GM12878 (cell line): ENCODE measurements at regions not wholly inside any gene's neighbourhood (a gene's known extent, or its start where the extent isn't known, plus 50 kb on each side); places are given as distances from the start of the nearest gene placed in this dataset.

ENCODE experiments used
- ATAC-seq: fragments of 200-7000 bp; cut with Tn5 transposase; 3 replicates; pipeline ENCODE4 v1.9.1; 2020; ENCODE audit warnings: mild to moderate bottlenecking, moderate library complexity
- BruUV-seq: library from RNA; stranded (reverse); fragments of 400-500 nt; replicated peaks from 2 replicates; lab custom pipeline; 2021; lab: Mats Ljungman, UMichigan
- CTCF ChIA-PET: fragments of 300-600 bp; sonication (Branson Sonifier 250); formaldehyde crosslinking; extraction: SDS; loops from one replicate; lab custom pipeline; 2021; ENCODE audit warnings: inconsistent platforms; lab: Yijun Ruan, JAX
- POLR2A ChIA-PET: fragments of 350-600 bp; formaldehyde crosslinking; extraction: SDS; loops from one replicate; lab custom pipeline; 2021; ENCODE audit warnings: inconsistent platforms; lab: Charles Lee
- RAD21 ChIA-PET: fragments of 300-600 bp; sonication (Branson Sonifier 250); formaldehyde crosslinking; loops from one replicate; lab custom pipeline; 2023; ENCODE audit warnings: antibody characterized with exemption; ENCODE audit not compliant: unreplicated experiment; lab: Charles Lee
- SMC1A ChIA-PET: fragments of 300-600 bp; sonication (Branson Sonifier 250); formaldehyde crosslinking; loops from one replicate; lab custom pipeline; 2023; ENCODE audit not compliant: unreplicated experiment, uncharacterized antibody; lab: Charles Lee
- DNase-seq: peaks from one replicate; pipeline ENCODE4 v3.0.0-alpha.2; 2011; ENCODE audit warnings: low read depth, low spot score
- FAIRE-seq: peaks from 3 replicates; lab custom pipeline; 2011; peaks lifted over from hg19 to GRCh38; lab: Jason Lieb, UNC
- H2AFZ ChIP-seq: 2 replicates; pipeline ENCODE4 v1.6.0; 2011; ENCODE audit warnings: low read depth, low read length, control low read depth; ENCODE audit not compliant: control insufficient read depth
- H3K27ac ChIP-seq: 2 replicates; pipeline ENCODE4 v1.5.1; 2011; ENCODE audit warnings: control low read depth; ENCODE audit not compliant: control insufficient read depth, insufficient read depth
- H3K27me3 ChIP-seq, 2 experiments: replicated peaks in 1 of 2; 2 replicates each; pipeline versions ENCODE4 v1.6.0 to v1.6.1; 2011; ENCODE audit warnings: low read length in 1 of 2; ENCODE audit not compliant: control insufficient read depth in 2 of 2, insufficient read depth in 2 of 2
- H3K36me3 ChIP-seq, 2 experiments: 2 replicates each; pipeline ENCODE4 v1.5.1; 2011; ENCODE audit warnings: low read length in 1 of 2; ENCODE audit not compliant: control insufficient read depth in 2 of 2, insufficient read depth in 2 of 2
- H3K4me1 ChIP-seq: 2 replicates; pipeline ENCODE4 v1.6.1; 2011; ENCODE audit warnings: mild to moderate bottlenecking, low read length, moderate library complexity, mixed read lengths; ENCODE audit not compliant: control insufficient read depth, insufficient read depth
- H3K4me2 ChIP-seq: 2 replicates; pipeline ENCODE4 v1.6.0; 2011; ENCODE audit warnings: control low read depth; ENCODE audit not compliant: control insufficient read depth, insufficient read depth
- H3K4me3 ChIP-seq: fragments of 200-600 bp; sonication (generic); 2 replicates; pipeline ENCODE4 v1.5.1; 2016
- H3K79me2 ChIP-seq: 2 replicates; pipeline ENCODE4 v1.6.0; 2011; ENCODE audit warnings: low read length; ENCODE audit not compliant: control insufficient read depth, insufficient read depth
- H3K9ac ChIP-seq: 2 replicates; pipeline ENCODE4 v1.8.0; 2011; ENCODE audit warnings: low read length, control low read depth, mixed read lengths; ENCODE audit not compliant: control insufficient read depth, insufficient read depth
- H3K9me3 ChIP-seq: replicated peaks from 3 replicates; pipeline ENCODE4 v1.5.1; 2011; ENCODE audit warnings: mild to moderate bottlenecking, low read length; ENCODE audit not compliant: control insufficient read depth, insufficient read depth
- H4K20me1 ChIP-seq: 2 replicates; pipeline ENCODE4 v1.6.0; 2011; ENCODE audit not compliant: control insufficient read depth, insufficient read depth
- CBX5 ChIP-seq: sonication (generic); IDR thresholded peaks from 2 replicates; pipeline ENCODE4 v1.6.1; 2016; ENCODE audit warnings: low read depth, moderate library complexity, mild to moderate bottlenecking, inconsistent platforms
- CHD4 ChIP-seq: fragments of 200-600 bp; sonication (generic); IDR thresholded peaks from 2 replicates; pipeline ENCODE4 v1.6.1; 2016; ENCODE audit warnings: mild to moderate bottlenecking
- EGR1 ChIP-seq, 2 experiments: IDR thresholded peaks; 1 replicate in 1 of 2; 2 replicates in 1 of 2; pipeline ENCODE4 v1.6.1; 2011 to 2012; ENCODE audit warnings: low read depth in 2 of 2, low read length in 2 of 2, borderline replicate concordance in 1 of 2, mild to moderate bottlenecking in 1 of 2, moderate library complexity in 1 of 2
- ETV6 ChIP-seq, 2 experiments: fragments of 450-650 bp in 1 of 2; IDR thresholded peaks in 1 of 2; conservative IDR thresholded peaks in 1 of 2; 2 replicates each; pipeline ENCODE4 v1.6.1; 2014; ENCODE audit warnings: antibody characterized with exemption in 1 of 2, borderline replicate concordance in 1 of 2, low read depth in 1 of 2, mild to moderate bottlenecking in 1 of 2, moderate library complexity in 1 of 2
- EZH2 ChIP-seq: IDR thresholded peaks from 2 replicates; pipeline ENCODE4 v1.6.1; 2012; ENCODE audit warnings: low read depth, mild to moderate bottlenecking, control low read depth, inconsistent platforms, low read length, borderline replicate concordance; ENCODE audit not compliant: control insufficient read depth
- FOXK2 ChIP-seq: fragments of 450-650 bp; IDR thresholded peaks from 2 replicates; pipeline ENCODE4 v1.6.1; 2017; ENCODE audit warnings: mild to moderate bottlenecking, moderate library complexity
- HCFC1 ChIP-seq: fragments of 150-350 bp; IDR thresholded peaks from 2 replicates; pipeline ENCODE4 v1.6.1; 2014; ENCODE audit warnings: low read length
- JUNB ChIP-seq: IDR thresholded peaks from 2 replicates; pipeline ENCODE4 v1.6.1; 2016; ENCODE audit warnings: antibody characterized with exemption, mild to moderate bottlenecking
- RAD51 ChIP-seq: fragments of 450-650 bp; IDR thresholded peaks from 2 replicates; pipeline ENCODE4 v1.6.1; 2016; ENCODE audit warnings: moderate library complexity, mild to moderate bottlenecking, inconsistent platforms
- RBBP5 ChIP-seq: fragments of 200-600 bp; sonication (generic); conservative IDR thresholded peaks from 2 replicates; pipeline ENCODE4 v1.6.1; 2016
- RUNX3 ChIP-seq: IDR thresholded peaks from 2 replicates; pipeline ENCODE4 v1.6.1; 2012; ENCODE audit warnings: low read length, inconsistent platforms
- SMAD1 ChIP-seq: fragments of 450-650 bp; IDR thresholded peaks from 2 replicates; pipeline ENCODE4 v1.6.1; 2018; ENCODE audit warnings: mild to moderate bottlenecking, low read depth; ENCODE audit not compliant: partially characterized antibody
- TCF7 ChIP-seq: IDR thresholded peaks from 2 replicates; pipeline ENCODE4 v1.6.1; 2014; ENCODE audit warnings: antibody characterized with exemption, borderline replicate concordance
- ZNF207 ChIP-seq: fragments of 450-650 bp; IDR thresholded peaks from 2 replicates; pipeline ENCODE4 v1.6.1; 2014; ENCODE audit warnings: antibody characterized with exemption, mild to moderate bottlenecking, borderline replicate concordance
- WGBS: methylation state at CpG from one replicate; pipeline ENCODE4 v1.1.6; 2016; ENCODE audit warnings: low lambda C conversion rate; ENCODE audit not compliant: insufficient replicate concordance, insufficient coverage; ENCODE audit errors: missing lambda C conversion rate; 5-methylcytosine and 5-hydroxymethylcytosine counted together
- in situ Hi-C: fragments of 300-500 bp; cut with MboI; formaldehyde crosslinking; loops from 9 replicates; pipeline ENCODE4 v1.14.3; 2018; ENCODE audit warnings: mixed read lengths
- intact Hi-C: fragments of 100-400 bp; cut with micrococcal nuclease; formaldehyde crosslinking; loops from one replicate; pipeline ENCODE4 v1.14.2; 2022; ENCODE audit not compliant: unreplicated experiment
- TF ChIP-seq, protein P1 (sequence below): fragments of 450-650 bp; IDR thresholded peaks from 2 replicates; pipeline ENCODE4 v1.6.1; 2017; ENCODE audit warnings: mild to moderate bottlenecking, moderate library complexity

DNA sequence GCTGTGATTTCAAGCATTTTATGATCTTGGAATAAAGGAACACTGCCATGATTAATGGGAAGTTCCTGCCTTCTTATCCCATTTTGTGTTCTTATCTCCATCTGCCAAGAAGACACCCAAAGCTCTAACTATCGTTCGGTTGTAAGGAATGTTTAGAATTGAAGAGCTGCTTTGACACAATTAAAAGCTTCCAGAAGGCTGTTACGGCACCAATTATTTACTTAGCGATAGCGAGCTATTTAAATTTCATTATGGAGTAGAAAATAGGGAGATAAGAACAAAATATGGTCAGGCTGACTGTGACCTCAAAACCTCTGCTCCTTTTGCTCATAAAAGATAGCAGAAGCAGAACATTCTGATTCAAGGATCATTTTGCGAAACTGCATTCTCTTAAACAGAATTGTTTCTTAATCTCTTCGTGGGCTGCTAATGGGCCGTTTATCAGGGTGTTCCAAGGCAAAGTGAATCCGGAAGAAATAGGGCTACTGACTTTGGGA is 101.6 kb downstream of the SLC4A3 start:
- intact Hi-C loops, result no loop called here
- SMC1A ChIA-PET, result no interaction called here
- POLR2A ChIA-PET, result no interaction called here
- BruUV-seq, result no TSS peak
- 48% methylated on average over 9 of the region's 9 CpGs for WGBS
- H4K20me1 ChIP-seq, result no peaks in the 10 kb centered on the region
- no peak overlapping the region for H3K4me3 ChIP-seq
- RAD21 ChIA-PET, result no interaction called here
- in situ Hi-C loops, result loop anchor here (10.0 kb wide), 1 partner anchor 1846 kb away; the partner anchor contains the start of gene EPHA4
- TF ChIP-seq RAD51 (no peak), ZNF207 (no peak), FOXK2 (no peak), ETV6 (conservative IDR thresholded peaks at IDR 0.05 in 1 of 2, IDR thresholded peaks at IDR 0.05 in 1 of 2; ENCODE audit: borderline replicate concordance in 1 of 2, low read depth in 1 of 2) (no peak), RUNX3 (no peak), CBX5 (no peak), TCF7 (no peak)
- CTCF ChIA-PET, result no interaction called here
- no peaks in the 10 kb centered on the region for H3K79me2 ChIP-seq
- 0 out of 4 replicates have a peak, but pooled peaks cover 0 to 3% of the 10 kb centered on the region in 2 experiments for H3K27me3 ChIP-seq
- ATAC-seq (no peak), DNase-seq (no peak), FAIRE-seq (no peak)
- H3K9me3 ChIP-seq, result no peaks in the 10 kb centered on the region
- no peaks in the 10 kb centered on the region for H3K36me3 ChIP-seq
- no peak overlapping the region for H3K27ac ChIP-seq
- H2AFZ ChIP-seq, result no peak overlapping the region
- no peaks in the 10 kb centered on the region for H3K4me1 ChIP-seq
- H3K9ac ChIP-seq, result no peak overlapping the region
- no peak overlapping the region for H3K4me2 ChIP-seq

DNA sequence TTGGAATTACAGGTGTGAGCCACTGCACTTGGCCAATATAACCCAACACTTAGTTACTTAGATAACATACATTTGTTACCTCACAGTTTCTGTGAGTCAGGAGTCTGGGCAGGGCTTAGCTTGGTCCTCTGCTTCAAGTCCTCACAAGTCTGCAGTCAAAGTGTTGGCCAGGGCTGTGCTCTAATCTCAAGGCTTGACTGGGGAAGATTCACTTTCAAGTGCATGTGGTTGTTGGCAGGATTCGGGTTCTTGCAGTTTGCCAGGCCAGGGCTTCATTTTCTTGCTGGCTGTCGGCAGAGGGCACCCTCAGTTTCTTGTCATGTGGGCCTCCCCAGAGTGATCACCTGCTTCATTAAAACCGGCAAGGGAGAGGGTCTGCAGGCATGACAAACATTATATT is 103.7 kb downstream of the SLC4A3 start:
- 33% methylated on average over 3 of the region's 3 CpGs for WGBS
- DNase-seq (no peak), ATAC-seq (no peak), FAIRE-seq (no peak)
- ChIA-PET POLR2A (no interaction called here), SMC1A (no interaction called here), RAD21 (no interaction called here), CTCF (no interaction called here)
- H3K27ac ChIP-seq, result no peak overlapping the region
- no peaks in the 10 kb centered on the region for H3K9me3 ChIP-seq
- no peak overlapping the region for H2AFZ ChIP-seq
- H3K4me2 ChIP-seq, result no peak overlapping the region
- no peak overlapping the region for H3K4me3 ChIP-seq
- no peak overlapping the region for H3K9ac ChIP-seq
- BruUV-seq, result no TSS peak
- in situ Hi-C loops, result no loop called here
- no peaks in the 10 kb centered on the region for H4K20me1 ChIP-seq
- intact Hi-C loops, result no loop called here
- no peaks in the 10 kb centered on the region for H3K79me2 ChIP-seq
- H3K36me3 ChIP-seq, result no peaks in the 10 kb centered on the region
- no peaks in the 10 kb centered on the region for H3K27me3 ChIP-seq
- no peaks in the 10 kb centered on the region for H3K4me1 ChIP-seq
- TF ChIP-seq JUNB, result no peak
- TF ChIP-seq HCFC1, result no peak
- no peak for TF ChIP-seq RBBP5
- TF ChIP-seq SMAD1, result no peak
- no peak for TF ChIP-seq EGR1 (IDR thresholded peaks at IDR 0.05; ENCODE audit: borderline replicate concordance in 1 of 2, low read depth in 2 of 2, low read length in 2 of 2)
- TF ChIP-seq ZNF207, result no peak
- no peak for TF ChIP-seq EZH2
- TF ChIP-seq CHD4, result no peak
- TF ChIP-seq, protein P1, sequence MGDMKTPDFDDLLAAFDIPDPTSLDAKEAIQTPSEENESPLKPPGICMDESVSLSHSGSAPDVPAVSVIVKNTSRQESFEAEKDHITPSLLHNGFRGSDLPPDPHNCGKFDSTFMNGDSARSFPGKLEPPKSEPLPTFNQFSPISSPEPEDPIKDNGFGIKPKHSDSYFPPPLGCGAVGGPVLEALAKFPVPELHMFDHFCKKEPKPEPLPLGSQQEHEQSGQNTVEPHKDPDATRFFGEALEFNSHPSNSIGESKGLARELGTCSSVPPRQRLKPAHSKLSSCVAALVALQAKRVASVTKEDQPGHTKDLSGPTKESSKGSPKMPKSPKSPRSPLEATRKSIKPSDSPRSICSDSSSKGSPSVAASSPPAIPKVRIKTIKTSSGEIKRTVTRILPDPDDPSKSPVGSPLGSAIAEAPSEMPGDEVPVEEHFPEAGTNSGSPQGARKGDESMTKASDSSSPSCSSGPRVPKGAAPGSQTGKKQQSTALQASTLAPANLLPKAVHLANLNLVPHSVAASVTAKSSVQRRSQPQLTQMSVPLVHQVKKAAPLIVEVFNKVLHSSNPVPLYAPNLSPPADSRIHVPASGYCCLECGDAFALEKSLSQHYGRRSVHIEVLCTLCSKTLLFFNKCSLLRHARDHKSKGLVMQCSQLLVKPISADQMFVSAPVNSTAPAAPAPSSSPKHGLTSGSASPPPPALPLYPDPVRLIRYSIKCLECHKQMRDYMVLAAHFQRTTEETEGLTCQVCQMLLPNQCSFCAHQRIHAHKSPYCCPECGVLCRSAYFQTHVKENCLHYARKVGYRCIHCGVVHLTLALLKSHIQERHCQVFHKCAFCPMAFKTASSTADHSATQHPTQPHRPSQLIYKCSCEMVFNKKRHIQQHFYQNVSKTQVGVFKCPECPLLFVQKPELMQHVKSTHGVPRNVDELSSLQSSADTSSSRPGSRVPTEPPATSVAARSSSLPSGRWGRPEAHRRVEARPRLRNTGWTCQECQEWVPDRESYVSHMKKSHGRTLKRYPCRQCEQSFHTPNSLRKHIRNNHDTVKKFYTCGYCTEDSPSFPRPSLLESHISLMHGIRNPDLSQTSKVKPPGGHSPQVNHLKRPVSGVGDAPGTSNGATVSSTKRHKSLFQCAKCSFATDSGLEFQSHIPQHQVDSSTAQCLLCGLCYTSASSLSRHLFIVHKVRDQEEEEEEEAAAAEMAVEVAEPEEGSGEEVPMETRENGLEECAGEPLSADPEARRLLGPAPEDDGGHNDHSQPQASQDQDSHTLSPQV, result no peak
